SK-N-SH (cell line): ENCODE measurements at regions not wholly inside any gene's neighbourhood (a gene's known extent, or its start where the extent isn't known, plus 50 kb on each side); places are given as distances from the start of the nearest gene placed in this dataset.

ENCODE experiments used
- CTCF ChIA-PET: fragments of 300-600, 350-600 bp; formaldehyde crosslinking; extraction: SDS; loops from one replicate; lab custom pipeline; 2021; lab: Yijun Ruan, JAX
- POLR2A ChIA-PET: fragments of 350-600 bp; sonication (Branson Sonifier 250); formaldehyde crosslinking; extraction: SDS; loops from one replicate; lab custom pipeline; 2020; ENCODE audit warnings: antibody characterized with exemption, inconsistent platforms; lab: Yijun Ruan, JAX
- DNase-seq: peaks from one replicate; pipeline ENCODE4 v3.0.0; 2012
- H2AFZ ChIP-seq: fragments of 200-600 bp; sonication (generic); 2 replicates; pipeline ENCODE4 v1.8.1; 2016; ENCODE audit warnings: antibody characterized with exemption, mild to moderate bottlenecking, low read depth
- H3F3A ChIP-seq: fragments of 200-600 bp; sonication (generic); replicated peaks from 2 replicates; pipeline ENCODE3; 2016; ENCODE audit warnings: antibody characterized with exemption, mild to moderate bottlenecking; ENCODE audit not compliant: insufficient read depth
- H3K27ac ChIP-seq, 2 experiments: fragments of 200-500 bp in 1 of 2; fragments of 200-600 bp in 1 of 2; sonication (Bioruptor generic) in 1 of 2; sonication (generic), shearing (Covaris generic) in 1 of 2; 2 replicates each; pipeline versions ENCODE4 v1.5.1 to v1.6.1; 2014 to 2016; ENCODE audit warnings: low read depth in 2 of 2, inconsistent platforms in 1 of 2, low read length in 1 of 2, mild to moderate bottlenecking in 1 of 2, mixed read lengths in 1 of 2
- H3K27me3 ChIP-seq: fragments of 200-600 bp; sonication (generic), shearing (Covaris generic); 2 replicates; pipeline ENCODE4 v1.6.1; 2016; ENCODE audit warnings: mixed run types; ENCODE audit not compliant: insufficient read depth
- H3K36me3 ChIP-seq, 2 experiments: fragments of 200-500 bp in 1 of 2; fragments of 200-600 bp in 1 of 2; sonication (Bioruptor generic) in 1 of 2; sonication (generic) in 1 of 2; replicated peaks in 1 of 2; 2 replicates each; pipeline versions ENCODE3 to v1.5.1; 2014 to 2016; ENCODE audit warnings: low read length in 1 of 2, mild to moderate bottlenecking in 1 of 2; ENCODE audit not compliant: insufficient read depth in 2 of 2, control insufficient read depth in 1 of 2
- H3K4me1 ChIP-seq, 2 experiments: fragments of 200-500 bp in 1 of 2; fragments of 200-600 bp in 1 of 2; sonication (Bioruptor generic) in 1 of 2; sonication (generic), shearing (Covaris generic) in 1 of 2; 2 replicates each; pipeline versions ENCODE4 v1.5.1 to v1.6.1; 2014 to 2016; ENCODE audit warnings: low read depth in 1 of 2, low read length in 1 of 2, mixed run types in 1 of 2; ENCODE audit not compliant: insufficient read depth in 2 of 2, control insufficient read depth in 1 of 2
- H3K4me2 ChIP-seq: fragments of 200-600 bp; sonication (generic), shearing (Covaris generic); 2 replicates; pipeline ENCODE4 v1.6.1; 2017; ENCODE audit warnings: mixed run types
- H3K4me3 ChIP-seq, 2 experiments: fragments of 200-500 bp in 1 of 2; fragments of 200-600 bp in 1 of 2; sonication (Bioruptor generic) in 1 of 2; sonication (generic), shearing (Covaris generic) in 1 of 2; 2 replicates each; pipeline versions ENCODE4 v1.5.1 to v1.8.1; 2014 to 2016; ENCODE audit warnings: low read depth in 2 of 2, inconsistent platforms in 1 of 2, low read length in 1 of 2, mild to moderate bottlenecking in 1 of 2, mixed read lengths in 1 of 2, moderate library complexity in 1 of 2
- H3K79me2 ChIP-seq: fragments of 200-600 bp; sonication (generic); 2 replicates; pipeline ENCODE4 v1.8.1; 2017; ENCODE audit warnings: mild to moderate bottlenecking; ENCODE audit not compliant: insufficient read depth
- H3K9ac ChIP-seq: fragments of 200-600 bp; sonication (generic); 2 replicates; pipeline ENCODE4 v1.6.1; 2017; ENCODE audit warnings: mixed run types
- H3K9me2 ChIP-seq: fragments of 200-600 bp; sonication (generic); 2 replicates; pipeline ENCODE4 v1.6.1; 2017; ENCODE audit warnings: mixed run types
- H3K9me3 ChIP-seq: fragments of 200-600 bp; sonication (generic); 2 replicates; pipeline ENCODE4 v1.6.1; 2017; ENCODE audit warnings: mixed run types, mild to moderate bottlenecking, moderate library complexity
- H4K20me1 ChIP-seq: fragments of 200-600 bp; sonication (generic); 2 replicates; pipeline ENCODE4 v1.6.1; 2017; ENCODE audit warnings: mild to moderate bottlenecking, mixed run types; ENCODE audit not compliant: insufficient read depth
- ELF1 ChIP-seq: IDR thresholded peaks from 2 replicates; pipeline ENCODE4 v1.4.0; 2012
- EP300 ChIP-seq, 2 experiments: IDR thresholded peaks; 2 replicates each; pipeline versions ENCODE4 v1.4.0 to v1.6.1; 2012; ENCODE audit warnings: borderline replicate concordance in 1 of 2, low read depth in 1 of 2, low read length in 1 of 2
- FOSL2 ChIP-seq: IDR thresholded peaks from 2 replicates; pipeline ENCODE4 v1.4.0; 2012; ENCODE audit warnings: low read depth, mild to moderate bottlenecking, moderate library complexity, borderline replicate concordance
- FOXJ3 ChIP-seq: sonication (generic); formaldehyde crosslinking; IDR thresholded peaks from 2 replicates; pipeline ENCODE4 v1.5.1; 2020; ENCODE audit warnings: mild to moderate bottlenecking, missing genetic modification reagents
- GABPA ChIP-seq: IDR thresholded peaks from 2 replicates; pipeline ENCODE4 v1.4.0; 2012; ENCODE audit warnings: low read depth, mild to moderate bottlenecking
- GATA2 ChIP-seq: sonication (generic); formaldehyde crosslinking; IDR thresholded peaks from 2 replicates; pipeline ENCODE4 v1.5.0; 2020; ENCODE audit warnings: mild to moderate bottlenecking, missing genetic modification reagents
- JUND ChIP-seq: IDR thresholded peaks from 2 replicates; pipeline ENCODE4 v1.4.0; 2012
- MXI1 ChIP-seq: IDR thresholded peaks from 2 replicates; pipeline ENCODE4 v1.6.1; 2012; ENCODE audit warnings: mild to moderate bottlenecking, low read depth, low read length, improper control_type of control experiment
- RAD21 ChIP-seq: IDR thresholded peaks from 2 replicates; pipeline ENCODE4 v1.6.1; 2012; ENCODE audit warnings: mild to moderate bottlenecking, low read length
- RFX5 ChIP-seq: IDR thresholded peaks from 2 replicates; pipeline ENCODE4 v1.6.1; 2012; ENCODE audit warnings: mild to moderate bottlenecking, improper control_type of control experiment, low read length
- RXRA ChIP-seq: IDR thresholded peaks from 2 replicates; pipeline ENCODE4 v1.4.0; 2012; ENCODE audit warnings: low read depth, mild to moderate bottlenecking, borderline replicate concordance
- TAF1 ChIP-seq: IDR thresholded peaks from 2 replicates; pipeline ENCODE4 v1.6.1; 2012; ENCODE audit warnings: low read depth, mild to moderate bottlenecking, low read length, moderate library complexity, borderline replicate concordance
- TEAD4 ChIP-seq: IDR thresholded peaks from 2 replicates; pipeline ENCODE4 v1.4.0; 2012; ENCODE audit warnings: mild to moderate bottlenecking, borderline replicate concordance; ENCODE audit not compliant: insufficient read depth
- WGBS: methylation state at CpG from one replicate; pipeline ENCODE4 v1.1.6; 2017; ENCODE audit warnings: low lambda C conversion rate; 5-methylcytosine and 5-hydroxymethylcytosine counted together
- TF ChIP-seq, protein P1 (sequence below): fragments of 150-350 bp; IDR thresholded peaks from 2 replicates; pipeline ENCODE4 v1.6.1; 2016; ENCODE audit warnings: mild to moderate bottlenecking, low read depth, low read length
- TF ChIP-seq, protein P2 (sequence below): IDR thresholded peaks from 2 replicates; pipeline ENCODE4; 2012
- TF ChIP-seq, protein P3 (sequence below): fragments of 150-350 bp; IDR thresholded peaks from 2 replicates; pipeline ENCODE4 v1.6.1; 2017; ENCODE audit warnings: antibody characterized with exemption, low read length, low read depth, borderline replicate concordance
- TF ChIP-seq, protein P4 (sequence below): IDR thresholded peaks from 2 replicates; pipeline ENCODE4 v1.6.1; 2012; ENCODE audit warnings: mild to moderate bottlenecking, low read depth, low read length, moderate library complexity
- TF ChIP-seq, protein P5 (sequence below): IDR thresholded peaks from 2 replicates; pipeline ENCODE4 v1.4.0; 2012; ENCODE audit warnings: low read depth, borderline replicate concordance
- TF ChIP-seq, protein P6 (sequence below): IDR thresholded peaks from 2 replicates; pipeline ENCODE4 v1.4.0; 2012; ENCODE audit warnings: low read depth, borderline replicate concordance

DNA sequence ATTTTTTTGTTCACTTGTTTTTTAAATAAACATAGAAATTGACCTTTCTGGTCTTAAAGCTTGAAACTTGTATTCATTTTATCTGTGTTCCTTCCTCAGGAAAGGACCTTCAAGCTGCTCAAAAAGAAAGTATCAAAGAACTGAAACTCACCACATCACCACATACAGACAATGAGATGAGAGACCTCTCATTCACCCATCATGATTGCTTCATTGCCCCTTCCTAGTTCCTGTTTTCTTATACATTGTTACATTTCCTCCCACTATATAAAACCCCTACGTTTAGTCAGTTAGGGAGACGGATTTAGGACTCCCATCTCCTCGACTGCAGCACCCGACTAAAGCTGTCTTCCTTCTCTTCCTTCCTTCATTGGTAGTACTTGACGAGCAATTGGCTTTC lies 180.5 kb upstream of the OPRM1 start:
- Histone ChIP-seq H3K79me2 (no peaks in the 10 kb centered on the region), H3K9me3 (no peaks in the 10 kb centered on the region), H3K4me2 (no peak overlapping the region), H3K36me3 (no peaks in the 10 kb centered on the region), H3K9ac (no peak overlapping the region), H3K9me2 (no peaks in the 10 kb centered on the region), H4K20me1 (no peaks in the 10 kb centered on the region), H2AFZ (no peak overlapping the region), H3K27me3 (no peaks in the 10 kb centered on the region), H3K4me3 (no peak overlapping the region), H3K4me1 (no peaks in the 10 kb centered on the region), H3F3A (no peaks in the 10 kb centered on the region), H3K27ac (no peak overlapping the region)
- POLR2A ChIA-PET: no interaction called here
- CTCF ChIA-PET: no interaction called here
- DNase-seq: no peak
- 37% methylated on average over 5 of the region's 5 CpGs for WGBS
- TF ChIP-seq MXI1 (no peak), FOSL2 (no peak), FOXJ3 (CRISPR knock-in tag) (no peak), RAD21 (no peak), RXRA (no peak), JUND (no peak), RFX5 (no peak), TAF1 (no peak)
- TF ChIP-seq, protein P1, sequence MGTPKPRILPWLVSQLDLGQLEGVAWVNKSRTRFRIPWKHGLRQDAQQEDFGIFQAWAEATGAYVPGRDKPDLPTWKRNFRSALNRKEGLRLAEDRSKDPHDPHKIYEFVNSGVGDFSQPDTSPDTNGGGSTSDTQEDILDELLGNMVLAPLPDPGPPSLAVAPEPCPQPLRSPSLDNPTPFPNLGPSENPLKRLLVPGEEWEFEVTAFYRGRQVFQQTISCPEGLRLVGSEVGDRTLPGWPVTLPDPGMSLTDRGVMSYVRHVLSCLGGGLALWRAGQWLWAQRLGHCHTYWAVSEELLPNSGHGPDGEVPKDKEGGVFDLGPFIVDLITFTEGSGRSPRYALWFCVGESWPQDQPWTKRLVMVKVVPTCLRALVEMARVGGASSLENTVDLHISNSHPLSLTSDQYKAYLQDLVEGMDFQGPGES: no peak
- TF ChIP-seq, protein P2, sequence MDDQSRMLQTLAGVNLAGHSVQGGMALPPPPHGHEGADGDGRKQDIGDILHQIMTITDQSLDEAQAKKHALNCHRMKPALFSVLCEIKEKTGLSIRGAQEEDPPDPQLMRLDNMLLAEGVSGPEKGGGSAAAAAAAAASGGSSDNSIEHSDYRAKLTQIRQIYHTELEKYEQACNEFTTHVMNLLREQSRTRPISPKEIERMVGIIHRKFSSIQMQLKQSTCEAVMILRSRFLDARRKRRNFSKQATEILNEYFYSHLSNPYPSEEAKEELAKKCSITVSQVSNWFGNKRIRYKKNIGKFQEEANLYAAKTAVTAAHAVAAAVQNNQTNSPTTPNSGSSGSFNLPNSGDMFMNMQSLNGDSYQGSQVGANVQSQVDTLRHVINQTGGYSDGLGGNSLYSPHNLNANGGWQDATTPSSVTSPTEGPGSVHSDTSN: no peak
- TF ChIP-seq, protein P3, sequence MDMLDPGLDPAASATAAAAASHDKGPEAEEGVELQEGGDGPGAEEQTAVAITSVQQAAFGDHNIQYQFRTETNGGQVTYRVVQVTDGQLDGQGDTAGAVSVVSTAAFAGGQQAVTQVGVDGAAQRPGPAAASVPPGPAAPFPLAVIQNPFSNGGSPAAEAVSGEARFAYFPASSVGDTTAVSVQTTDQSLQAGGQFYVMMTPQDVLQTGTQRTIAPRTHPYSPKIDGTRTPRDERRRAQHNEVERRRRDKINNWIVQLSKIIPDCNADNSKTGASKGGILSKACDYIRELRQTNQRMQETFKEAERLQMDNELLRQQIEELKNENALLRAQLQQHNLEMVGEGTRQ: no peak

DNA sequence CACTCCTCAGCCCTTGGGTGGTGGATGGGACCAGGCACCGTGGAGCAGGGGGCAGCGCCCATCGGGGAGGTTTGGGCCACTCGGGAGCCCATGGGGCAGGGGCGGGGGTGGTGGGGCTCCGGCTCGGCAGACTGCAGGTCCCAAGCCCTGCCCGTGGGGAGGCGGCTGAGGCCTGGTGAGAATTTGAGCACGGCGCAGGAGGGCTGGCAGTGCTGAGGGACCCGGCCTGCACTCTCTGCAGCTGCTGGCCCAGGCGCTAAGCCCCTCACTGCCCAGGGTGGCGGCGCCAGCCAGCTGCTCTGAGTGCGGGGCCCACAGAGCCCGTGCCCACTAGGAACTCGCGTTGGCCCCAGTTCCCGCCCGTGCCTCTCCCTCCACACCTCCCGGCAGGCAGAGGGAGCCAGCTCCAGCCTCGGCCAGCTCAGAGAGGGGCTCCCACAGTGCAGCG lies 182.1 kb upstream of the OPRM1 start:
- H3K4me3 ChIP-seq: no peak overlapping the region
- H3K9me2 ChIP-seq: no peaks in the 10 kb centered on the region
- no peaks in the 10 kb centered on the region for H3K27me3 ChIP-seq
- no peaks in the 10 kb centered on the region for H4K20me1 ChIP-seq
- no peaks in the 10 kb centered on the region; a peak in 1 of 4 replicates for H3K4me1 ChIP-seq
- DNase-seq: no peak
- H3K9me3 ChIP-seq: no peaks in the 10 kb centered on the region
- H3K4me2 ChIP-seq: no peak overlapping the region
- no peak overlapping the region for H3K27ac ChIP-seq
- H3F3A ChIP-seq: no peaks in the 10 kb centered on the region
- no peaks in the 10 kb centered on the region for H3K36me3 ChIP-seq
- H2AFZ ChIP-seq: no peak overlapping the region
- no CpG with 5 or more reads among the region's 24 CpGs for WGBS
- H3K9ac ChIP-seq: no peak overlapping the region
- CTCF ChIA-PET: no interaction called here
- POLR2A ChIA-PET: no interaction called here
- H3K79me2 ChIP-seq: no peaks in the 10 kb centered on the region
- TF ChIP-seq TAF1 (no peak), GABPA (no peak), TEAD4 (no peak), FOSL2 (no peak), GATA2 (CRISPR knock-in tag) (no peak), ELF1 (no peak), EP300 (IDR thresholded peaks at IDR 0.05; ENCODE audit: borderline replicate concordance in 1 of 2, low read depth in 1 of 2, low read length in 1 of 2) (no peak)
- TF ChIP-seq, protein P4, sequence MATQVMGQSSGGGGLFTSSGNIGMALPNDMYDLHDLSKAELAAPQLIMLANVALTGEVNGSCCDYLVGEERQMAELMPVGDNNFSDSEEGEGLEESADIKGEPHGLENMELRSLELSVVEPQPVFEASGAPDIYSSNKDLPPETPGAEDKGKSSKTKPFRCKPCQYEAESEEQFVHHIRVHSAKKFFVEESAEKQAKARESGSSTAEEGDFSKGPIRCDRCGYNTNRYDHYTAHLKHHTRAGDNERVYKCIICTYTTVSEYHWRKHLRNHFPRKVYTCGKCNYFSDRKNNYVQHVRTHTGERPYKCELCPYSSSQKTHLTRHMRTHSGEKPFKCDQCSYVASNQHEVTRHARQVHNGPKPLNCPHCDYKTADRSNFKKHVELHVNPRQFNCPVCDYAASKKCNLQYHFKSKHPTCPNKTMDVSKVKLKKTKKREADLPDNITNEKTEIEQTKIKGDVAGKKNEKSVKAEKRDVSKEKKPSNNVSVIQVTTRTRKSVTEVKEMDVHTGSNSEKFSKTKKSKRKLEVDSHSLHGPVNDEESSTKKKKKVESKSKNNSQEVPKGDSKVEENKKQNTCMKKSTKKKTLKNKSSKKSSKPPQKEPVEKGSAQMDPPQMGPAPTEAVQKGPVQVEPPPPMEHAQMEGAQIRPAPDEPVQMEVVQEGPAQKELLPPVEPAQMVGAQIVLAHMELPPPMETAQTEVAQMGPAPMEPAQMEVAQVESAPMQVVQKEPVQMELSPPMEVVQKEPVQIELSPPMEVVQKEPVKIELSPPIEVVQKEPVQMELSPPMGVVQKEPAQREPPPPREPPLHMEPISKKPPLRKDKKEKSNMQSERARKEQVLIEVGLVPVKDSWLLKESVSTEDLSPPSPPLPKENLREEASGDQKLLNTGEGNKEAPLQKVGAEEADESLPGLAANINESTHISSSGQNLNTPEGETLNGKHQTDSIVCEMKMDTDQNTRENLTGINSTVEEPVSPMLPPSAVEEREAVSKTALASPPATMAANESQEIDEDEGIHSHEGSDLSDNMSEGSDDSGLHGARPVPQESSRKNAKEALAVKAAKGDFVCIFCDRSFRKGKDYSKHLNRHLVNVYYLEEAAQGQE: no peak
- TF ChIP-seq, protein P5, sequence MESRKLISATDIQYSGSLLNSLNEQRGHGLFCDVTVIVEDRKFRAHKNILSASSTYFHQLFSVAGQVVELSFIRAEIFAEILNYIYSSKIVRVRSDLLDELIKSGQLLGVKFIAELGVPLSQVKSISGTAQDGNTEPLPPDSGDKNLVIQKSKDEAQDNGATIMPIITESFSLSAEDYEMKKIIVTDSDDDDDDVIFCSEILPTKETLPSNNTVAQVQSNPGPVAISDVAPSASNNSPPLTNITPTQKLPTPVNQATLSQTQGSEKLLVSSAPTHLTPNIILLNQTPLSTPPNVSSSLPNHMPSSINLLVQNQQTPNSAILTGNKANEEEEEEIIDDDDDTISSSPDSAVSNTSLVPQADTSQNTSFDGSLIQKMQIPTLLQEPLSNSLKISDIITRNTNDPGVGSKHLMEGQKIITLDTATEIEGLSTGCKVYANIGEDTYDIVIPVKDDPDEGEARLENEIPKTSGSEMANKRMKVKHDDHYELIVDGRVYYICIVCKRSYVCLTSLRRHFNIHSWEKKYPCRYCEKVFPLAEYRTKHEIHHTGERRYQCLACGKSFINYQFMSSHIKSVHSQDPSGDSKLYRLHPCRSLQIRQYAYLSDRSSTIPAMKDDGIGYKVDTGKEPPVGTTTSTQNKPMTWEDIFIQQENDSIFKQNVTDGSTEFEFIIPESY: no peak
- TF ChIP-seq, protein P6, sequence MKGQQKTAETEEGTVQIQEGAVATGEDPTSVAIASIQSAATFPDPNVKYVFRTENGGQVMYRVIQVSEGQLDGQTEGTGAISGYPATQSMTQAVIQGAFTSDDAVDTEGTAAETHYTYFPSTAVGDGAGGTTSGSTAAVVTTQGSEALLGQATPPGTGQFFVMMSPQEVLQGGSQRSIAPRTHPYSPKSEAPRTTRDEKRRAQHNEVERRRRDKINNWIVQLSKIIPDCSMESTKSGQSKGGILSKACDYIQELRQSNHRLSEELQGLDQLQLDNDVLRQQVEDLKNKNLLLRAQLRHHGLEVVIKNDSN: no peak
